Esophagus squamous epithelium (tissue), 4 donors: ENCODE measurements at regions not wholly inside any gene's neighbourhood (a gene's known extent, or its start where the extent isn't known, plus 50 kb on each side); places are given as distances from the start of the nearest gene placed in this dataset.

ENCODE experiments used
- CTCF ChIP-seq, 6 experiments: fragments of 450-650 bp in 4 of 6; fragments of 200-600 bp in 2 of 6; sonication (generic) in 2 of 6; IDR thresholded peaks; one replicate each; pipeline ENCODE4 v1.5.1; 2016 to 2019; ENCODE audit warnings: antibody characterized with exemption in 6 of 6, mild to moderate bottlenecking in 4 of 6, moderate library complexity in 4 of 6
- POLR2A ChIP-seq, 4 donors: fragments of 450-650 bp; IDR thresholded peaks; one replicate each; pipeline ENCODE4 v1.6.1; 2017; ENCODE audit warnings: antibody characterized with exemption in 4 of 4, mild to moderate bottlenecking in 4 of 4, moderate library complexity in 3 of 4

- TF ChIP-seq POLR2A (IDR thresholded peaks at IDR 0.05) = no peak
- TF ChIP-seq CTCF (IDR thresholded peaks at IDR 0.05) = no peak
Observed at GRCh38 chr11:130549393-130549999, 101.1 kb downstream of the ADAMTS15 start.
